ENCODE measurements at regions not wholly inside any gene's neighbourhood (a gene's known extent, or its start where the extent isn't known, plus 50 kb on each side); places are given as distances from the start of the nearest gene placed in this dataset.

GRCh38 chr5:3736926-3737325, 141.3 kb downstream of the IRX1 start:
- TF ChIP-seq CTCF (IDR thresholded peaks at IDR 0.05) (no peak), POLR2A (IDR thresholded peaks at IDR 0.05) (no peak)

All from esophagus squamous epithelium (tissue), 4 donors.